HG03108 (cell line): ENCODE measurements at regions not wholly inside any gene's neighbourhood (a gene's known extent, or its start where the extent isn't known, plus 50 kb on each side); places are given as distances from the start of the nearest gene placed in this dataset.

Source experiments
- ATAC-seq: cut with Tn5 transposase; IDR thresholded peaks from one replicate; pipeline ENCODE4 v1.9.1; 2021; ENCODE audit warnings: moderate library complexity; ENCODE audit not compliant: unreplicated experiment

GRCh38 chr10:2005546-2005945 lies 268.2 kb upstream of the ADARB2 start:
- ATAC-seq, result no peak

- no peak for ATAC-seq
These were observed 255.6 kb upstream of the ADARB2 start for GRCh38 chr10:1992930-1993329.

GRCh38 chr10:1989090-1989489 lies 251.8 kb upstream of the ADARB2 start:
- ATAC-seq, result no peak

GRCh38 chr10:1981976-1982375 lies 244.7 kb upstream of the ADARB2 start:
- ATAC-seq, result no peak

- ATAC-seq, result no peak
These were observed 243.1 kb upstream of the ADARB2 start for GRCh38 chr10:1980459-1980858.

- no peak for ATAC-seq
These were observed 241.3 kb upstream of the ADARB2 start for GRCh38 chr10:1978584-1978983.

- ATAC-seq, result no peak
These were observed 240.1 kb upstream of the ADARB2 start for GRCh38 chr10:1977461-1977860.

GRCh38 chr10:1972406-1972805 lies 235.1 kb upstream of the ADARB2 start:
- no peak for ATAC-seq

GRCh38 chr10:1968257-1969033 lies 231.1 kb upstream of the ADARB2 start:
- no peak for ATAC-seq

GRCh38 chr10:1966712-1967376 lies 229.5 kb upstream of the ADARB2 start:
- no peak for ATAC-seq

- ATAC-seq, result no peak
These were observed 227.2 kb upstream of the ADARB2 start for GRCh38 chr10:1964476-1964875.

GRCh38 chr10:1963341-1963740 lies 226.0 kb upstream of the ADARB2 start:
- no peak for ATAC-seq

- ATAC-seq, result no peak
These were observed 224.7 kb upstream of the ADARB2 start for GRCh38 chr10:1961989-1962388.

- no peak for ATAC-seq
These were observed 223.7 kb upstream of the ADARB2 start for GRCh38 chr10:1960982-1961381.

- no peak for ATAC-seq
These were observed 219.7 kb upstream of the ADARB2 start for GRCh38 chr10:1957057-1957456.

GRCh38 chr10:1954300-1954699 lies 217.0 kb upstream of the ADARB2 start:
- ATAC-seq, result no peak

- no peak for ATAC-seq
These were observed 215.1 kb upstream of the ADARB2 start for GRCh38 chr10:1952126-1953095.

GRCh38 chr10:1950803-1951495 lies 213.6 kb upstream of the ADARB2 start:
- no peak for ATAC-seq

GRCh38 chr10:1947464-1948003 lies 210.2 kb upstream of the ADARB2 start:
- ATAC-seq, result no peak

- no peak for ATAC-seq
These were observed 207.2 kb upstream of the ADARB2 start for GRCh38 chr10:1944487-1944886.

GRCh38 chr10:1942478-1942877 lies 205.2 kb upstream of the ADARB2 start:
- no peak for ATAC-seq
